SK-N-SH (cell line): ENCODE measurements at regions not wholly inside any gene's neighbourhood (a gene's known extent, or its start where the extent isn't known, plus 50 kb on each side); places are given as distances from the start of the nearest gene placed in this dataset.

Experiments used
- CTCF ChIA-PET: fragments of 300-600, 350-600 bp; formaldehyde crosslinking; extraction: SDS; loops from one replicate; lab custom pipeline; 2021; lab: Yijun Ruan, JAX
- POLR2A ChIA-PET: fragments of 350-600 bp; sonication (Branson Sonifier 250); formaldehyde crosslinking; extraction: SDS; loops from one replicate; lab custom pipeline; 2020; ENCODE audit warnings: antibody characterized with exemption, inconsistent platforms; lab: Yijun Ruan, JAX
- DNase-seq: peaks from one replicate; pipeline ENCODE4 v3.0.0; 2012
- H2AFZ ChIP-seq: fragments of 200-600 bp; sonication (generic); 2 replicates; pipeline ENCODE4 v1.8.1; 2016; ENCODE audit warnings: antibody characterized with exemption, mild to moderate bottlenecking, low read depth
- H3F3A ChIP-seq: fragments of 200-600 bp; sonication (generic); replicated peaks from 2 replicates; pipeline ENCODE3; 2016; ENCODE audit warnings: antibody characterized with exemption, mild to moderate bottlenecking; ENCODE audit not compliant: insufficient read depth
- H3K27ac ChIP-seq, 2 experiments: fragments of 200-500 bp in 1 of 2; fragments of 200-600 bp in 1 of 2; sonication (Bioruptor generic) in 1 of 2; sonication (generic), shearing (Covaris generic) in 1 of 2; 2 replicates each; pipeline versions ENCODE4 v1.5.1 to v1.6.1; 2014 to 2016; ENCODE audit warnings: low read depth in 2 of 2, inconsistent platforms in 1 of 2, low read length in 1 of 2, mild to moderate bottlenecking in 1 of 2, mixed read lengths in 1 of 2
- H3K27me3 ChIP-seq: fragments of 200-600 bp; sonication (generic), shearing (Covaris generic); 2 replicates; pipeline ENCODE4 v1.6.1; 2016; ENCODE audit warnings: mixed run types; ENCODE audit not compliant: insufficient read depth
- H3K36me3 ChIP-seq, 2 experiments: fragments of 200-500 bp in 1 of 2; fragments of 200-600 bp in 1 of 2; sonication (Bioruptor generic) in 1 of 2; sonication (generic) in 1 of 2; replicated peaks in 1 of 2; 2 replicates each; pipeline versions ENCODE3 to v1.5.1; 2014 to 2016; ENCODE audit warnings: low read length in 1 of 2, mild to moderate bottlenecking in 1 of 2; ENCODE audit not compliant: insufficient read depth in 2 of 2, control insufficient read depth in 1 of 2
- H3K4me1 ChIP-seq, 2 experiments: fragments of 200-500 bp in 1 of 2; fragments of 200-600 bp in 1 of 2; sonication (Bioruptor generic) in 1 of 2; sonication (generic), shearing (Covaris generic) in 1 of 2; 2 replicates each; pipeline versions ENCODE4 v1.5.1 to v1.6.1; 2014 to 2016; ENCODE audit warnings: low read depth in 1 of 2, low read length in 1 of 2, mixed run types in 1 of 2; ENCODE audit not compliant: insufficient read depth in 2 of 2, control insufficient read depth in 1 of 2
- H3K4me2 ChIP-seq: fragments of 200-600 bp; sonication (generic), shearing (Covaris generic); 2 replicates; pipeline ENCODE4 v1.6.1; 2017; ENCODE audit warnings: mixed run types
- H3K4me3 ChIP-seq, 2 experiments: fragments of 200-500 bp in 1 of 2; fragments of 200-600 bp in 1 of 2; sonication (Bioruptor generic) in 1 of 2; sonication (generic), shearing (Covaris generic) in 1 of 2; 2 replicates each; pipeline versions ENCODE4 v1.5.1 to v1.8.1; 2014 to 2016; ENCODE audit warnings: low read depth in 2 of 2, inconsistent platforms in 1 of 2, low read length in 1 of 2, mild to moderate bottlenecking in 1 of 2, mixed read lengths in 1 of 2, moderate library complexity in 1 of 2
- H3K79me2 ChIP-seq: fragments of 200-600 bp; sonication (generic); 2 replicates; pipeline ENCODE4 v1.8.1; 2017; ENCODE audit warnings: mild to moderate bottlenecking; ENCODE audit not compliant: insufficient read depth
- H3K9ac ChIP-seq: fragments of 200-600 bp; sonication (generic); 2 replicates; pipeline ENCODE4 v1.6.1; 2017; ENCODE audit warnings: mixed run types
- H3K9me2 ChIP-seq: fragments of 200-600 bp; sonication (generic); 2 replicates; pipeline ENCODE4 v1.6.1; 2017; ENCODE audit warnings: mixed run types
- H3K9me3 ChIP-seq: fragments of 200-600 bp; sonication (generic); 2 replicates; pipeline ENCODE4 v1.6.1; 2017; ENCODE audit warnings: mixed run types, mild to moderate bottlenecking, moderate library complexity
- H4K20me1 ChIP-seq: fragments of 200-600 bp; sonication (generic); 2 replicates; pipeline ENCODE4 v1.6.1; 2017; ENCODE audit warnings: mild to moderate bottlenecking, mixed run types; ENCODE audit not compliant: insufficient read depth
- EP300 ChIP-seq, 2 experiments: IDR thresholded peaks; 2 replicates each; pipeline versions ENCODE4 v1.4.0 to v1.6.1; 2012; ENCODE audit warnings: borderline replicate concordance in 1 of 2, low read depth in 1 of 2, low read length in 1 of 2
- EZH2phosphoT487 ChIP-seq: fragments of 200-600 bp; sonication (generic); IDR thresholded peaks from 2 replicates; pipeline ENCODE4 v1.6.1; 2017; ENCODE audit warnings: low read depth, mixed run types, mild to moderate bottlenecking, antibody characterized with exemption, moderate library complexity, borderline replicate concordance
- FOXM1 ChIP-seq: IDR thresholded peaks from 2 replicates; pipeline ENCODE4 v1.4.0; 2012; ENCODE audit warnings: low read depth, mild to moderate bottlenecking
- GATA2 ChIP-seq: sonication (generic); formaldehyde crosslinking; IDR thresholded peaks from 2 replicates; pipeline ENCODE4 v1.5.0; 2020; ENCODE audit warnings: mild to moderate bottlenecking, missing genetic modification reagents
- RAD21 ChIP-seq: IDR thresholded peaks from 2 replicates; pipeline ENCODE4 v1.6.1; 2012; ENCODE audit warnings: mild to moderate bottlenecking, low read length
- RFX5 ChIP-seq: IDR thresholded peaks from 2 replicates; pipeline ENCODE4 v1.6.1; 2012; ENCODE audit warnings: mild to moderate bottlenecking, improper control_type of control experiment, low read length
- SMC3 ChIP-seq: IDR thresholded peaks from 2 replicates; pipeline ENCODE4 v1.6.1; 2012; ENCODE audit warnings: low read depth, low read length, improper control_type of control experiment
- TAF1 ChIP-seq: IDR thresholded peaks from 2 replicates; pipeline ENCODE4 v1.6.1; 2012; ENCODE audit warnings: low read depth, mild to moderate bottlenecking, low read length, moderate library complexity, borderline replicate concordance
- TCF12 ChIP-seq: IDR thresholded peaks from 2 replicates; pipeline ENCODE4 v1.4.0; 2012
- USF2 ChIP-seq: fragments of 150-350 bp; IDR thresholded peaks from 2 replicates; pipeline ENCODE4 v1.6.1; 2017; ENCODE audit warnings: antibody characterized with exemption, low read length, low read depth, borderline replicate concordance
- WGBS: methylation state at CpG from one replicate; pipeline ENCODE4 v1.1.6; 2017; ENCODE audit warnings: low lambda C conversion rate; 5-methylcytosine and 5-hydroxymethylcytosine counted together
- TF ChIP-seq, protein P1 (sequence below): IDR thresholded peaks from 2 replicates; pipeline ENCODE4 v1.6.1; 2012; ENCODE audit warnings: mild to moderate bottlenecking, low read depth, low read length, moderate library complexity
- TF ChIP-seq, protein P2 (sequence below): fragments of 200-600 bp; sonication (generic); IDR thresholded peaks from 2 replicates; pipeline ENCODE4 v1.6.1; 2017; ENCODE audit warnings: antibody characterized with exemption, mild to moderate bottlenecking, moderate library complexity
- TF ChIP-seq, protein P3 (sequence below): IDR thresholded peaks from 2 replicates; pipeline ENCODE4 v1.4.0; 2012; ENCODE audit warnings: low read depth, borderline replicate concordance

DNA sequence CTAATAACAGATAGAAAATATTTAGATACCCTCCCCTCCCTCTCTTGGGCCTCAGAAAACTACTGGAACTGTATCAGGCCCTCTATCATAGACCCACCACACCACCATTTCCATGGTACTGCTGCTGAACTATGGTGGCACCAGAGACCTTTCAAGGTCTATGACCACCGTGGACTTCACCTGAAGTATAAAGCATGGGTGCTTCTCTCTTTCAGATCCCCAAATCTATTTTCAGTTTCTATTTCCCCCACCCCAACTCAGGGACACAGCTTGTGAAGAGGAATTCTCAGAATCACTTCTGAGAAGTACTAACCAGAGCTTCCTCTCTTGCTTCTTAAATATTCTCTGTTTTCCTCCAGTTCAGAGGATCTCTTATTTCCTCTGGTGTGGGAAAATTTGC is 840.8 kb upstream of the HTR2C start (continued):
- TF ChIP-seq, protein P1, sequence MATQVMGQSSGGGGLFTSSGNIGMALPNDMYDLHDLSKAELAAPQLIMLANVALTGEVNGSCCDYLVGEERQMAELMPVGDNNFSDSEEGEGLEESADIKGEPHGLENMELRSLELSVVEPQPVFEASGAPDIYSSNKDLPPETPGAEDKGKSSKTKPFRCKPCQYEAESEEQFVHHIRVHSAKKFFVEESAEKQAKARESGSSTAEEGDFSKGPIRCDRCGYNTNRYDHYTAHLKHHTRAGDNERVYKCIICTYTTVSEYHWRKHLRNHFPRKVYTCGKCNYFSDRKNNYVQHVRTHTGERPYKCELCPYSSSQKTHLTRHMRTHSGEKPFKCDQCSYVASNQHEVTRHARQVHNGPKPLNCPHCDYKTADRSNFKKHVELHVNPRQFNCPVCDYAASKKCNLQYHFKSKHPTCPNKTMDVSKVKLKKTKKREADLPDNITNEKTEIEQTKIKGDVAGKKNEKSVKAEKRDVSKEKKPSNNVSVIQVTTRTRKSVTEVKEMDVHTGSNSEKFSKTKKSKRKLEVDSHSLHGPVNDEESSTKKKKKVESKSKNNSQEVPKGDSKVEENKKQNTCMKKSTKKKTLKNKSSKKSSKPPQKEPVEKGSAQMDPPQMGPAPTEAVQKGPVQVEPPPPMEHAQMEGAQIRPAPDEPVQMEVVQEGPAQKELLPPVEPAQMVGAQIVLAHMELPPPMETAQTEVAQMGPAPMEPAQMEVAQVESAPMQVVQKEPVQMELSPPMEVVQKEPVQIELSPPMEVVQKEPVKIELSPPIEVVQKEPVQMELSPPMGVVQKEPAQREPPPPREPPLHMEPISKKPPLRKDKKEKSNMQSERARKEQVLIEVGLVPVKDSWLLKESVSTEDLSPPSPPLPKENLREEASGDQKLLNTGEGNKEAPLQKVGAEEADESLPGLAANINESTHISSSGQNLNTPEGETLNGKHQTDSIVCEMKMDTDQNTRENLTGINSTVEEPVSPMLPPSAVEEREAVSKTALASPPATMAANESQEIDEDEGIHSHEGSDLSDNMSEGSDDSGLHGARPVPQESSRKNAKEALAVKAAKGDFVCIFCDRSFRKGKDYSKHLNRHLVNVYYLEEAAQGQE: no peak
- no peak for TF ChIP-seq TCF12
- no peak for TF ChIP-seq EZH2phosphoT487
- TF ChIP-seq GATA2 (CRISPR knock-in tag): no peak
- TF ChIP-seq RFX5: no peak
- no peak for TF ChIP-seq EP300 (IDR thresholded peaks at IDR 0.05; ENCODE audit: borderline replicate concordance in 1 of 2, low read depth in 1 of 2, low read length in 1 of 2)

- no peaks in the 10 kb centered on the region for H3K27me3 ChIP-seq
- no peak overlapping the region for H2AFZ ChIP-seq
- peak; percentile 15 for DNase-seq
- no peak overlapping the region for H3K4me2 ChIP-seq
- no peaks in the 10 kb centered on the region for H3K4me1 ChIP-seq
- H3K4me3 ChIP-seq: no peak overlapping the region
- ChIA-PET CTCF (interaction anchor here (0.7 to 2.0 kb wide), 3 partner anchors 18 to 868 kb away, joined by 3 to 5 read pairs (median 4); no protein-coding TSS in a partner anchor), POLR2A (no interaction called here)
- TF ChIP-seq TAF1 (no peak), GATA2 (CRISPR knock-in tag) (no peak), RAD21 (peak; percentile 67), SMC3 (peak; percentile 49), FOXM1 (no peak), USF2 (no peak), EP300 (IDR thresholded peaks at IDR 0.05; ENCODE audit: borderline replicate concordance in 1 of 2, low read depth in 1 of 2, low read length in 1 of 2) (no peak)
- TF ChIP-seq, protein P2, sequence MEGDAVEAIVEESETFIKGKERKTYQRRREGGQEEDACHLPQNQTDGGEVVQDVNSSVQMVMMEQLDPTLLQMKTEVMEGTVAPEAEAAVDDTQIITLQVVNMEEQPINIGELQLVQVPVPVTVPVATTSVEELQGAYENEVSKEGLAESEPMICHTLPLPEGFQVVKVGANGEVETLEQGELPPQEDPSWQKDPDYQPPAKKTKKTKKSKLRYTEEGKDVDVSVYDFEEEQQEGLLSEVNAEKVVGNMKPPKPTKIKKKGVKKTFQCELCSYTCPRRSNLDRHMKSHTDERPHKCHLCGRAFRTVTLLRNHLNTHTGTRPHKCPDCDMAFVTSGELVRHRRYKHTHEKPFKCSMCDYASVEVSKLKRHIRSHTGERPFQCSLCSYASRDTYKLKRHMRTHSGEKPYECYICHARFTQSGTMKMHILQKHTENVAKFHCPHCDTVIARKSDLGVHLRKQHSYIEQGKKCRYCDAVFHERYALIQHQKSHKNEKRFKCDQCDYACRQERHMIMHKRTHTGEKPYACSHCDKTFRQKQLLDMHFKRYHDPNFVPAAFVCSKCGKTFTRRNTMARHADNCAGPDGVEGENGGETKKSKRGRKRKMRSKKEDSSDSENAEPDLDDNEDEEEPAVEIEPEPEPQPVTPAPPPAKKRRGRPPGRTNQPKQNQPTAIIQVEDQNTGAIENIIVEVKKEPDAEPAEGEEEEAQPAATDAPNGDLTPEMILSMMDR: peak; percentile 47
- TF ChIP-seq, protein P3, sequence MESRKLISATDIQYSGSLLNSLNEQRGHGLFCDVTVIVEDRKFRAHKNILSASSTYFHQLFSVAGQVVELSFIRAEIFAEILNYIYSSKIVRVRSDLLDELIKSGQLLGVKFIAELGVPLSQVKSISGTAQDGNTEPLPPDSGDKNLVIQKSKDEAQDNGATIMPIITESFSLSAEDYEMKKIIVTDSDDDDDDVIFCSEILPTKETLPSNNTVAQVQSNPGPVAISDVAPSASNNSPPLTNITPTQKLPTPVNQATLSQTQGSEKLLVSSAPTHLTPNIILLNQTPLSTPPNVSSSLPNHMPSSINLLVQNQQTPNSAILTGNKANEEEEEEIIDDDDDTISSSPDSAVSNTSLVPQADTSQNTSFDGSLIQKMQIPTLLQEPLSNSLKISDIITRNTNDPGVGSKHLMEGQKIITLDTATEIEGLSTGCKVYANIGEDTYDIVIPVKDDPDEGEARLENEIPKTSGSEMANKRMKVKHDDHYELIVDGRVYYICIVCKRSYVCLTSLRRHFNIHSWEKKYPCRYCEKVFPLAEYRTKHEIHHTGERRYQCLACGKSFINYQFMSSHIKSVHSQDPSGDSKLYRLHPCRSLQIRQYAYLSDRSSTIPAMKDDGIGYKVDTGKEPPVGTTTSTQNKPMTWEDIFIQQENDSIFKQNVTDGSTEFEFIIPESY: no peak
- H4K20me1 ChIP-seq: no peaks in the 10 kb centered on the region
- 3% methylated on average over 2 of the region's 2 CpGs for WGBS
- no peak overlapping the region for H3K9ac ChIP-seq
- H3K27ac ChIP-seq: no peak overlapping the region
- no peaks in the 10 kb centered on the region for H3K79me2 ChIP-seq
- H3F3A ChIP-seq: no peaks in the 10 kb centered on the region
- no peaks in the 10 kb centered on the region for H3K9me3 ChIP-seq
- no peaks in the 10 kb centered on the region for H3K9me2 ChIP-seq
- no peaks in the 10 kb centered on the region for H3K36me3 ChIP-seq
Measured at GRCh38 chrX:113741744-113742143, 842.1 kb upstream of the HTR2C start.
